WTC11 (cell line): ENCODE measurements at regions not wholly inside any gene's neighbourhood (a gene's known extent, or its start where the extent isn't known, plus 50 kb on each side); places are given as distances from the start of the nearest gene placed in this dataset.

Experiments used
- ATAC-seq: fragments of 200-7000 bp; cut with Tn5 transposase; 2 replicates; pipeline ENCODE4 v1.10.0; 2021; ENCODE audit warnings: mild to moderate bottlenecking, moderate library complexity
- CTCF ChIA-PET: fragments of 300-600 bp; sonication (Branson Sonifier 250); formaldehyde crosslinking; loops from one replicate; lab custom pipeline; 2021; ENCODE audit warnings: antibody characterized with exemption; lab: Charles Lee
- POLR2A ChIA-PET: fragments of 350-600 bp; sonication (Branson Sonifier 250); formaldehyde crosslinking; loops from one replicate; lab custom pipeline; 2021; ENCODE audit warnings: antibody characterized with exemption; lab: Charles Lee
- DNase-seq: peaks from one replicate; pipeline ENCODE4 v3.0.0; 2021; ENCODE audit warnings: low spot score
- H3K27ac Mint-ChIP-seq: 2 replicates; pipeline ENCODE4 v1.8.0; 2021; ENCODE audit warnings: mixed read lengths
- H3K27me3 Mint-ChIP-seq: 2 replicates; pipeline ENCODE4 v1.8.0; 2021; ENCODE audit warnings: low read depth, mild to moderate bottlenecking, moderate library complexity, mixed read lengths
- H3K36me3 Mint-ChIP-seq: 2 replicates; pipeline ENCODE4 v1.8.0; 2021; ENCODE audit warnings: mixed read lengths
- H3K4me1 Mint-ChIP-seq: 2 replicates; pipeline ENCODE4 v1.8.0; 2022; ENCODE audit warnings: mixed read lengths
- H3K4me3 Mint-ChIP-seq: 2 replicates; pipeline ENCODE4 v1.8.0; 2021; ENCODE audit warnings: mild to moderate bottlenecking, moderate library complexity, mixed read lengths
- H3K9me3 Mint-ChIP-seq: 2 replicates; pipeline ENCODE4 v1.8.0; 2021; ENCODE audit warnings: mixed read lengths
- AR ChIP-seq: fragments of 250-450 bp; sonication (Bioruptor Pico); IDR thresholded peaks from 2 replicates; pipeline ENCODE4 v1.9.0; 2021; ENCODE audit warnings: mild to moderate bottlenecking
- ATF1 ChIP-seq: sonication (generic); formaldehyde crosslinking; IDR thresholded peaks from 2 replicates; pipeline ENCODE4 v1.8.1; 2023; ENCODE audit warnings: mild to moderate bottlenecking, moderate library complexity, missing genetic modification reagents
- GRHL2 ChIP-seq: fragments of 250-450 bp; sonication (Bioruptor Pico); IDR thresholded peaks from 2 replicates; pipeline ENCODE4 v1.8.0; 2022; ENCODE audit warnings: mild to moderate bottlenecking, moderate library complexity; ENCODE audit not compliant: insufficient replicate concordance, severe bottlenecking
- GTF2I ChIP-seq: fragments of 250-450 bp; sonication (Bioruptor Pico); conservative IDR thresholded peaks from 2 replicates; pipeline ENCODE4 v1.4.0; 2021; ENCODE audit warnings: mild to moderate bottlenecking
- IRF2 ChIP-seq: sonication (generic); formaldehyde crosslinking; IDR thresholded peaks from 2 replicates; pipeline ENCODE4 v1.8.0; 2022; ENCODE audit warnings: low read depth, missing genetic modification reagents, borderline replicate concordance
- NFE2L1 ChIP-seq: sonication (generic); formaldehyde crosslinking; IDR thresholded peaks from 2 replicates; pipeline ENCODE4 v1.8.1; 2023; ENCODE audit warnings: missing genetic modification reagents
- NFYB ChIP-seq: sonication (generic); formaldehyde crosslinking; conservative IDR thresholded peaks from 2 replicates; pipeline ENCODE4 v1.8.0; 2022; ENCODE audit warnings: low read depth, missing genetic modification reagents
- OVOL2 ChIP-seq: fragments of 250-450 bp; sonication (Bioruptor Pico); IDR thresholded peaks from 2 replicates; pipeline ENCODE4 v1.9.0; 2021; ENCODE audit warnings: mild to moderate bottlenecking, borderline replicate concordance
- PRRX2 ChIP-seq: fragments of 250-450 bp; sonication (Bioruptor Pico); IDR thresholded peaks from 2 replicates; pipeline ENCODE4 v1.8.0; 2021; ENCODE audit warnings: mild to moderate bottlenecking
- RORB ChIP-seq: fragments of 250-450 bp; sonication (Bioruptor Pico); IDR thresholded peaks from 2 replicates; pipeline ENCODE4 v1.9.0; 2021; ENCODE audit warnings: mild to moderate bottlenecking
- TEAD4 ChIP-seq: sonication (generic); formaldehyde crosslinking; IDR thresholded peaks from 2 replicates; pipeline ENCODE4 v1.8.0; 2022; ENCODE audit warnings: mild to moderate bottlenecking, missing genetic modification reagents
- ZNF138 ChIP-seq: sonication (generic); formaldehyde crosslinking; conservative IDR thresholded peaks from 2 replicates; pipeline ENCODE4 v1.8.1; 2022; ENCODE audit warnings: mild to moderate bottlenecking, moderate library complexity, missing genetic modification reagents
- ZNF263 ChIP-seq: sonication (generic); formaldehyde crosslinking; IDR thresholded peaks from 2 replicates; pipeline ENCODE4 v1.8.1; 2022; ENCODE audit warnings: low read depth, mild to moderate bottlenecking, moderate library complexity, missing genetic modification reagents
- ZNF423 ChIP-seq: fragments of 250-450 bp; sonication (Bioruptor Pico); IDR thresholded peaks from 2 replicates; pipeline ENCODE4 v2.1.2; 2022; ENCODE audit warnings: mild to moderate bottlenecking, moderate library complexity
- ZNF512 ChIP-seq: sonication (generic); formaldehyde crosslinking; IDR thresholded peaks from 2 replicates; pipeline ENCODE4 v1.8.1; 2022; ENCODE audit warnings: missing genetic modification reagents, borderline replicate concordance
- ZNF671 ChIP-seq: fragments of 250-450 bp; sonication (Bioruptor Pico); IDR thresholded peaks from 2 replicates; pipeline ENCODE4 v1.8.0; 2021; ENCODE audit warnings: mild to moderate bottlenecking
- TF ChIP-seq, protein P1 (sequence below): fragments of 250-450 bp; sonication (Bioruptor Pico); IDR thresholded peaks from 2 replicates; pipeline ENCODE4 v1.9.0; 2021; ENCODE audit warnings: moderate library complexity, mild to moderate bottlenecking, inconsistent platforms, borderline replicate concordance
- TF ChIP-seq, protein P2 (sequence below): fragments of 250-450 bp; sonication (Bioruptor Pico); conservative IDR thresholded peaks from 2 replicates; pipeline ENCODE4 v1.9.0; 2021; ENCODE audit warnings: mild to moderate bottlenecking
- TF ChIP-seq, protein P3 (sequence below): sonication (generic); formaldehyde crosslinking; IDR thresholded peaks from 2 replicates; pipeline ENCODE4 v1.8.1; 2022; ENCODE audit warnings: mild to moderate bottlenecking, moderate library complexity, missing genetic modification reagents
- TF ChIP-seq, protein P4 (sequence below): sonication (generic); formaldehyde crosslinking; IDR thresholded peaks from 2 replicates; pipeline ENCODE4 v1.8.1; 2023; ENCODE audit warnings: mild to moderate bottlenecking, missing genetic modification reagents, moderate library complexity

DNA sequence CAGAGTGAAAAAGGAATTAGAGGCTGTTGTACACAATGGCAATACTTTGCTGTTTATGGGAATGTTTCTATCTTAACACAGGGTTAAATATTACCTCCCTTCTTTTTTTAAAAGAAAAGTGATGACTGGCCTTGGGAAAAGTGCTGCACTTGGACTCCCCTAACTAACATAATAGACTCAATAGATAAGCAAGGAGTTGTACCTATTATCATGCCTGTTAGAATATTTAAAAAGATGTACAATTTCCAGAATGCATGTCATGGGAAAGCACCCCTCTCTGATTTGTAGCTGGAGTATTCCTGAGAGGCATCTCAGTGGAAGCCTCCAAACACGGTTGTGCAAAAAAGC lies 79.3 kb upstream of the GPC6 start:
- peaks cover 34% of the 10 kb centered on the region for H3K27me3 Mint-ChIP-seq
- CTCF ChIA-PET = no interaction called here
- no peak overlapping the region for H3K4me3 Mint-ChIP-seq
- no peak for DNase-seq
- TF ChIP-seq NFYB (CRISPR knock-in tag) (no peak), ATF1 (no peak), AR (CRISPR knock-in tag) (no peak), NFE2L1 (CRISPR knock-in tag) (no peak), ZNF138 (no peak), ZNF263 (no peak), GTF2I (CRISPR knock-in tag) (no peak)
- TF ChIP-seq, protein P1, sequence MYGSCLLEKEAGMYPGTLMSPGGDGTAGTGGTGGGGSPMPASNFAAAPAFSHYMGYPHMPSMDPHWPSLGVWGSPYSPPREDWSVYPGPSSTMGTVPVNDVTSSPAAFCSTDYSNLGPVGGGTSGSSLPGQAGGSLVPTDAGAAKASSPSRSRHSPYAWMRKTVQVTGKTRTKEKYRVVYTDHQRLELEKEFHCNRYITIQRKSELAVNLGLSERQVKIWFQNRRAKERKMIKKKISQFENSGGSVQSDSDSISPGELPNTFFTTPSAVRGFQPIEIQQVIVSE (CRISPR knock-in tag) = no peak
- TF ChIP-seq, all 79 proteins: peak for 0
- H3K27ac Mint-ChIP-seq = no peak overlapping the region
- no peak for ATAC-seq
- POLR2A ChIA-PET = no interaction called here
- peaks cover 8% of the 10 kb centered on the region; the same call in 1 of the 2 replicates for H3K9me3 Mint-ChIP-seq
- H3K4me1 Mint-ChIP-seq = peaks cover 16% of the 10 kb centered on the region
- 0 out of 2 replicates have a peak, but pooled peaks cover 4% of the 10 kb centered on the region for H3K36me3 Mint-ChIP-seq

DNA sequence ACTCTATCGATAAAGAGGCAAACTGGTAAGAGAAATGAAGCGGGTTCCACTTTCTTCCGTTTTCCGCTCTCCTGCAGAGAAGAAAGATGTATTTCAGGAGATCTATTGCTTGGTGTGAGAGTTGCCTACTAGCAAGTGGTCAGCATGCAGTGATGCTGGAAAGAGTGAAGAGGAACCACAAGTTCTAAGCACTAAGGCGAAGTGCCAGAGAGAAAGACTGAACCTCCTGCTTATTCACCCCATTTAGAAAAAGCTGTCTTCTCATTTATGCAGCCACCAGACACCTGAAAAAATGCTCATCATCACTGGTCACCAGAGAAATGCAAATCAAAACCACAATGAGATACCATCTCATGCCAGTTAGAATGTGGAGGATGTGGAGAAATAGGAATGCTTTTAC lies 78.7 kb upstream of the GPC6 start:
- ATAC-seq (no peak), DNase-seq (no peak)
- no peak overlapping the region for H3K4me3 Mint-ChIP-seq
- ChIA-PET CTCF (no interaction called here), POLR2A (no interaction called here)
- H3K36me3 Mint-ChIP-seq = 0 out of 2 replicates have a peak, but pooled peaks cover 4% of the 10 kb centered on the region
- peaks cover 8% of the 10 kb centered on the region; the same call in 1 of the 2 replicates for H3K9me3 Mint-ChIP-seq
- peaks cover 16% of the 10 kb centered on the region for H3K4me1 Mint-ChIP-seq
- TF ChIP-seq, protein P1 (CRISPR knock-in tag) = no peak
- TF ChIP-seq GRHL2 (CRISPR knock-in tag) = no peak
- TF ChIP-seq OVOL2 (CRISPR knock-in tag) = no peak
- no peak for TF ChIP-seq ZNF423 (CRISPR knock-in tag)
- no peak for TF ChIP-seq RORB
- TF ChIP-seq, protein P2, sequence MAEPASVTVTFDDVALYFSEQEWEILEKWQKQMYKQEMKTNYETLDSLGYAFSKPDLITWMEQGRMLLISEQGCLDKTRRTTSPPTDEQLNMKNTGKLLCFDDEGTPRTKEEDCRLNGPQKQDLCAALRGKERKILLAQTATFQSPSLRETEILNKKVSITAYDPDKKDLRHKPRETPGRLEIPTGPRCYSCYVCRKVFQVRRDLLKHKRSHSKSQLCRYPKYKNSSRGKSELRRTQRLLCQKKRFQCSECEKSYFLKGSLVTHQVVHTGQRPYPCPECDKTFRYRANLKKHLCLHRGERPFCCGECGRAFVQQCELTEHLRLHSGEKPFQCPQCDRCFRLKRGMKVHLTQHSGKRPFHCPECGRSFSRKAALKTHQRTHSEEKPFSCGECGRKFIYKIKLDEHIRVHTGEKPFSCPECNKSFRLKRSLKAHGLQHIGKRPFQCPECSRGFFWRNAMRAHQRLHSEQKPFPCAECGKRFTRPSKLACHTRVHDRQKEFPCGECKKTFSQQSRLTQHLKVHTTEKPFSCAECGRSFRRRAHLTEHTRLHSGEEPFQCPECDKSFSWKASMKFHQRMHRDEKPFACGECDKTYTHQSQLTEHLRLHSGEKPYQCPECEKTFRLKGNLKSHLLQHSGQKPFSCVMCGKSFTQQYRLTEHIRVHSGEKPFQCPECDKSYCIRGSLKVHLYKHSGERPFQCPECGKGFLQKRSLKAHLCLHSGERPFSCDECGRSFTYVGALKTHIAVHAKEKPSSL = no peak
- TF ChIP-seq PRRX2 (CRISPR knock-in tag) = no peak
- TF ChIP-seq, protein P3, sequence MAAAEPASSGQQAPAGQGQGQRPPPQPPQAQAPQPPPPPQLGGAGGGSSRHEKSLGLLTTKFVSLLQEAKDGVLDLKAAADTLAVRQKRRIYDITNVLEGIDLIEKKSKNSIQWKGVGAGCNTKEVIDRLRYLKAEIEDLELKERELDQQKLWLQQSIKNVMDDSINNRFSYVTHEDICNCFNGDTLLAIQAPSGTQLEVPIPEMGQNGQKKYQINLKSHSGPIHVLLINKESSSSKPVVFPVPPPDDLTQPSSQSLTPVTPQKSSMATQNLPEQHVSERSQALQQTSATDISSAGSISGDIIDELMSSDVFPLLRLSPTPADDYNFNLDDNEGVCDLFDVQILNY (CRISPR knock-in tag) = no peak
- no peak for TF ChIP-seq TEAD4
- TF ChIP-seq ZNF671 (CRISPR knock-in tag) = no peak
- TF ChIP-seq NFYB (CRISPR knock-in tag) = no peak
- TF ChIP-seq, protein P4, sequence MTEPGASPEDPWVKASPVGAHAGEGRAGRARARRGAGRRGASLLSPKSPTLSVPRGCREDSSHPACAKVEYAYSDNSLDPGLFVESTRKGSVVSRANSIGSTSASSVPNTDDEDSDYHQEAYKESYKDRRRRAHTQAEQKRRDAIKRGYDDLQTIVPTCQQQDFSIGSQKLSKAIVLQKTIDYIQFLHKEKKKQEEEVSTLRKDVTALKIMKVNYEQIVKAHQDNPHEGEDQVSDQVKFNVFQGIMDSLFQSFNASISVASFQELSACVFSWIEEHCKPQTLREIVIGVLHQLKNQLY (CRISPR knock-in tag) = no peak
- no peak for TF ChIP-seq ZNF512 (CRISPR knock-in tag)
- TF ChIP-seq ZNF263 = no peak
- no peak for TF ChIP-seq IRF2 (CRISPR knock-in tag)
- H3K27ac Mint-ChIP-seq = no peak overlapping the region
- peaks cover 34% of the 10 kb centered on the region for H3K27me3 Mint-ChIP-seq
